Activated naive CD8-positive, alpha-beta T cell treated with anti-CD3 and anti-CD28 coated beads for 36 hours (primary cell): ENCODE measurements at regions not wholly inside any gene's neighbourhood (a gene's known extent, or its start where the extent isn't known, plus 50 kb on each side); places are given as distances from the start of the nearest gene placed in this dataset.

ENCODE experiments used
- DNase-seq: peaks from one replicate; pipeline ENCODE4 v3.0.0; 2021
- H3K27ac Mint-ChIP-seq: one replicate; pipeline ENCODE4 v1.8.0; 2022; ENCODE audit warnings: mild to moderate bottlenecking, moderate library complexity, mixed read lengths
- H3K27me3 Mint-ChIP-seq: one replicate; pipeline ENCODE4 v1.8.0; 2022; ENCODE audit warnings: mild to moderate bottlenecking, mixed read lengths
- H3K36me3 Mint-ChIP-seq: one replicate; pipeline ENCODE4 v1.8.0; 2021; ENCODE audit warnings: mild to moderate bottlenecking, mixed read lengths
- H3K4me1 Mint-ChIP-seq: one replicate; pipeline ENCODE4 v1.8.0; 2021; ENCODE audit warnings: mixed read lengths
- H3K4me3 Mint-ChIP-seq: one replicate; pipeline ENCODE4 v1.8.0; 2022; ENCODE audit warnings: mild to moderate bottlenecking, moderate library complexity, mixed read lengths
- H3K9me3 Mint-ChIP-seq: one replicate; pipeline ENCODE4 v1.8.0; 2022; ENCODE audit warnings: mixed read lengths

- Mint-ChIP-seq H3K4me1 (no peaks in the 10 kb centered on the region), H3K9me3 (peaks cover 5% of the 10 kb centered on the region), H3K27ac (no peak overlapping the region), H3K36me3 (no peaks in the 10 kb centered on the region), H3K27me3 (no peaks in the 10 kb centered on the region), H3K4me3 (no peak overlapping the region)
- no peak for DNase-seq
These were observed 1682.8 kb upstream of the LRRTM1 start for GRCh38 chr2:81987370-81987769.

- H3K4me3 Mint-ChIP-seq, result no peak overlapping the region
- no peaks in the 10 kb centered on the region for H3K4me1 Mint-ChIP-seq
- H3K9me3 Mint-ChIP-seq, result peaks cover 6% of the 10 kb centered on the region
- no peak overlapping the region for H3K27ac Mint-ChIP-seq
- H3K27me3 Mint-ChIP-seq, result no peaks in the 10 kb centered on the region
- no peaks in the 10 kb centered on the region for H3K36me3 Mint-ChIP-seq
- DNase-seq, result no peak
These were observed 1680.6 kb upstream of the LRRTM1 start for GRCh38 chr2:81984969-81985637.

- Mint-ChIP-seq H3K27ac (no peak overlapping the region), H3K4me3 (no peak overlapping the region), H3K36me3 (no peaks in the 10 kb centered on the region), H3K4me1 (no peaks in the 10 kb centered on the region), H3K9me3 (peaks cover 6% of the 10 kb centered on the region), H3K27me3 (no peaks in the 10 kb centered on the region)
- DNase-seq, result no peak
These were observed 1677.0 kb upstream of the LRRTM1 start for GRCh38 chr2:81981585-81981984.

- H3K4me3 Mint-ChIP-seq, result no peak overlapping the region
- DNase-seq, result no peak
These were observed 1674.5 kb upstream of the LRRTM1 start for GRCh38 chr2:81979086-81979485.

GRCh38 chr2:81976998-81977397 is 1672.4 kb upstream of the LRRTM1 start:
- no peaks in the 10 kb centered on the region for H3K9me3 Mint-ChIP-seq
- H3K4me3 Mint-ChIP-seq, result no peak overlapping the region
- no peaks in the 10 kb centered on the region for H3K36me3 Mint-ChIP-seq
- no peaks in the 10 kb centered on the region for H3K4me1 Mint-ChIP-seq
- no peaks in the 10 kb centered on the region for H3K27me3 Mint-ChIP-seq
- no peak overlapping the region for H3K27ac Mint-ChIP-seq
- DNase-seq, result no peak

More at GRCh38 chr2:81979086-81979485, 1674.5 kb upstream of the LRRTM1 start:
- Mint-ChIP-seq H3K27me3 (no peaks in the 10 kb centered on the region), H3K4me1 (no peaks in the 10 kb centered on the region), H3K36me3 (no peaks in the 10 kb centered on the region), H3K9me3 (peaks cover 2% of the 10 kb centered on the region), H3K27ac (no peak overlapping the region)

- H3K27me3 Mint-ChIP-seq, result no peaks in the 10 kb centered on the region
- H3K4me3 Mint-ChIP-seq, result no peak overlapping the region
- H3K9me3 Mint-ChIP-seq, result no peaks in the 10 kb centered on the region
- no peaks in the 10 kb centered on the region for H3K36me3 Mint-ChIP-seq
- no peak for DNase-seq
- H3K4me1 Mint-ChIP-seq, result no peaks in the 10 kb centered on the region
- H3K27ac Mint-ChIP-seq, result no peak overlapping the region
These were observed 1669.7 kb upstream of the LRRTM1 start for GRCh38 chr2:81974216-81974615.

GRCh38 chr2:81942876-81943275 is 1638.3 kb upstream of the LRRTM1 start:
- Mint-ChIP-seq H3K27me3 (no peaks in the 10 kb centered on the region), H3K9me3 (peaks cover 18% of the 10 kb centered on the region), H3K27ac (no peak overlapping the region), H3K36me3 (no peaks in the 10 kb centered on the region), H3K4me1 (no peaks in the 10 kb centered on the region), H3K4me3 (no peak overlapping the region)
- DNase-seq, result no peak

- Mint-ChIP-seq H3K36me3 (no peaks in the 10 kb centered on the region), H3K9me3 (peaks cover 14% of the 10 kb centered on the region), H3K4me1 (no peaks in the 10 kb centered on the region), H3K27me3 (no peaks in the 10 kb centered on the region), H3K4me3 (no peak overlapping the region), H3K27ac (no peak overlapping the region)
- no peak for DNase-seq
These were observed 1637.7 kb upstream of the LRRTM1 start for GRCh38 chr2:81942136-81942680.

- Mint-ChIP-seq H3K9me3 (peaks cover 7% of the 10 kb centered on the region), H3K27me3 (no peaks in the 10 kb centered on the region), H3K4me3 (no peak overlapping the region), H3K4me1 (no peaks in the 10 kb centered on the region), H3K27ac (no peak overlapping the region), H3K36me3 (no peaks in the 10 kb centered on the region)
- no peak for DNase-seq
These were observed 1635.9 kb upstream of the LRRTM1 start for GRCh38 chr2:81940266-81940955.

GRCh38 chr2:81937944-81938343 is 1633.4 kb upstream of the LRRTM1 start:
- no peaks in the 10 kb centered on the region for H3K27me3 Mint-ChIP-seq

GRCh38 chr2:81903534-81903933 is 1599.0 kb upstream of the LRRTM1 start:
- Mint-ChIP-seq H3K27me3 (no peaks in the 10 kb centered on the region), H3K9me3 (peaks cover 12% of the 10 kb centered on the region), H3K4me1 (no peaks in the 10 kb centered on the region), H3K27ac (no peak overlapping the region), H3K4me3 (no peak overlapping the region), H3K36me3 (no peaks in the 10 kb centered on the region)
- no peak for DNase-seq

More at GRCh38 chr2:81937944-81938343, 1633.4 kb upstream of the LRRTM1 start:
- no peaks in the 10 kb centered on the region for H3K36me3 Mint-ChIP-seq
- DNase-seq, result no peak
- H3K9me3 Mint-ChIP-seq, result peaks cover 6% of the 10 kb centered on the region
- H3K4me1 Mint-ChIP-seq, result no peaks in the 10 kb centered on the region
- H3K27ac Mint-ChIP-seq, result no peak overlapping the region
- H3K4me3 Mint-ChIP-seq, result no peak overlapping the region

- H3K4me1 Mint-ChIP-seq, result no peaks in the 10 kb centered on the region
- no peak overlapping the region for H3K4me3 Mint-ChIP-seq
- no peaks in the 10 kb centered on the region for H3K36me3 Mint-ChIP-seq
- DNase-seq, result no peak
- peaks cover 9% of the 10 kb centered on the region for H3K9me3 Mint-ChIP-seq
- no peaks in the 10 kb centered on the region for H3K27me3 Mint-ChIP-seq
- H3K27ac Mint-ChIP-seq, result no peak overlapping the region
These were observed 1596.5 kb upstream of the LRRTM1 start for GRCh38 chr2:81901017-81901416.

GRCh38 chr2:81895620-81896250 is 1591.2 kb upstream of the LRRTM1 start:
- DNase-seq, result no peak
- Mint-ChIP-seq H3K9me3 (peaks cover 2% of the 10 kb centered on the region), H3K27ac (no peak overlapping the region), H3K27me3 (no peaks in the 10 kb centered on the region), H3K4me1 (no peaks in the 10 kb centered on the region), H3K4me3 (no peak overlapping the region), H3K36me3 (no peaks in the 10 kb centered on the region)

GRCh38 chr2:81894451-81894990 is 1590.0 kb upstream of the LRRTM1 start:
- no peak for DNase-seq
- Mint-ChIP-seq H3K27me3 (no peaks in the 10 kb centered on the region), H3K36me3 (no peaks in the 10 kb centered on the region), H3K4me1 (no peaks in the 10 kb centered on the region), H3K4me3 (no peak overlapping the region), H3K9me3 (no peaks in the 10 kb centered on the region), H3K27ac (no peak overlapping the region)

GRCh38 chr2:81876624-81877023 is 1572.1 kb upstream of the LRRTM1 start:
- no peaks in the 10 kb centered on the region for H3K36me3 Mint-ChIP-seq
- no peaks in the 10 kb centered on the region for H3K4me1 Mint-ChIP-seq
- H3K9me3 Mint-ChIP-seq, result peaks cover 5% of the 10 kb centered on the region
- no peak overlapping the region for H3K27ac Mint-ChIP-seq
- no peak for DNase-seq
- no peaks in the 10 kb centered on the region for H3K27me3 Mint-ChIP-seq
- H3K4me3 Mint-ChIP-seq, result no peak overlapping the region
